Suppressor macrophage treated with lipopolysaccharide for 1 hour (primary cell): ENCODE measurements at regions not wholly inside any gene's neighbourhood (a gene's known extent, or its start where the extent isn't known, plus 50 kb on each side); places are given as distances from the start of the nearest gene placed in this dataset.

Source experiments
- DNase-seq, 3 donors: peaks; one replicate each; pipeline ENCODE4 v3.0.0-alpha.2; 2020 to 2022

- DNase-seq: peak in 1 of 3 donors; percentile 7
Measured at GRCh38 chr15:87345961-87346360, 910.6 kb downstream of the NTRK3 start.

DNA sequence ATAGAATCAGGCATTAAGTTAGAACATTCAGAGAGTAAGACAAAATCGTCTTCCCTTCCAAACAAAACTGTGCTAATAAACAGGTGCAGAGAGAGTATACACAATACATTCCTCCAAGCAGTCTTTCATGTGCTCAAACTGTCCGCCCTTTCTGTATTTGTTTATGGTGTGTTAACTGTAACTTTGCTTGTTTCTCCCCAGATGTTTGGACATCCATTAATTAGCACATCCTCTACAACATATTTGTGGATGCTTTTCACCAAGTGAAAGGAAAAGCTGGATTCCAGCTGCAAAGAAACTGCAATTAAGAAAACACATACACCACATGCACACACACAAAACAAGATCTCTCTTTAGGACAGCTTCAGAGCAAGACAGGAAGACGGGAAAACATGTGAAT lies 912.6 kb downstream of the NTRK3 start:
- DNase-seq: no peak

GRCh38 chr15:87340370-87340769 lies 916.2 kb downstream of the NTRK3 start:
- peak in 1 of 3 donors; percentile 8 for DNase-seq

GRCh38 chr15:87326269-87326668 lies 930.3 kb downstream of the NTRK3 start:
- no peak for DNase-seq

DNA sequence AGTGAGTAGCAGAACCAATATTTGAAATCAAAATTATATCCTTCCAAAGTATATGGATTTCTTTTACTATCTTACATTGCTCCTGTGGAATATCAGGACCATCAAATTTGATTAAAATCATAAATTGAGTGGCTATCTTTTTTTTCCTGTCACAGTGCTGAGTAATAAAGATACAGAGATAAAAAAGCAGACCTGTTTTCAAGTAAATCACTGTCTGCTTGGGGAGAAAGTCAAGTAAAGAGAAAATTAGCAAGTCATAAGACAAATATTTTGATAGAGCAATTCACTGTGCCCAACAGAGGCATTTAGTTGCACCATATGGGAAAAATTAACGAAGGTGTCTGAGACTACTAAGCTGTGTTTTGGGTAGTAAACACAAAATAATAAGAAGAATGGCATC lies 933.7 kb downstream of the NTRK3 start:
- DNase-seq: no peak

GRCh38 chr15:87322265-87322664 lies 934.3 kb downstream of the NTRK3 start:
- no peak for DNase-seq

- DNase-seq: no peak
Measured at GRCh38 chr15:87317900-87318299, 938.6 kb downstream of the NTRK3 start.

DNA sequence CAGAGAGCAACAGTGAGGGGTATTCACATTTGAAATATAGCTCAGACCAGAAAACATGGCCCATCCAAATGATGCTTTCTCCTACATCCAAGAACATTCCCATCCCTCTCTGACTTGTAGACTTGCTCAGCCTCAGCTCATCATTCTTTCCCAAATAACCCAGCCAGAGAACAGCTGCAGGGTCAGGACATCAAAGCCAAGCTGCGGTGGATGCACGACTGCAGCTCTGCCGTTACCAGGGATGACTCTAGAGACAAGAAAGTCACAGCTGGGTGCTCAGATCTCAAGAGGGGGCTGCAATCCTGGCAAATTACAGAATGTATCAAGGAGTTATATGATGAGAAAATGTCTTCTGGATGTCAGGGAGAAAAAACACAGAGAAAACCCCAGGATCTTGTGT lies 944.3 kb downstream of the NTRK3 start:
- DNase-seq: no peak

DNA sequence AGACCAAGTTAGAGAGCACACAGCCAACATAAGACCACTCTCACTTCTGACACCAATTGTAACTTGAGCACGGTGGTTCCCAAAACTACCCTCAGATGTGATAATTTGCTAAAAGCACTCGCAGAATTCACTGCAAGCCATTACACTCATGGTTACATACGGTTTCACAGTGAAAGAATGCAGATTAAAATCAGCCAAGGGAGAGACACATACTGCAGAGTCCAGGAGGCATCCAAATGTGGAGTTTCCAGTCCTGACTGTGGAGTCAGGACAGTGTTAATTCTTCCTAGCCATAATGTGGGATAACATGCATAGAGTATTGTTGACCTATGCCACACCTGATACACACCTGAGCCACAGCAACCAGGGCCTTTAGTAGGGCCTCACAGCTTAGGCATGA lies 956.4 kb downstream of the NTRK3 start:
- no peak for DNase-seq

DNA sequence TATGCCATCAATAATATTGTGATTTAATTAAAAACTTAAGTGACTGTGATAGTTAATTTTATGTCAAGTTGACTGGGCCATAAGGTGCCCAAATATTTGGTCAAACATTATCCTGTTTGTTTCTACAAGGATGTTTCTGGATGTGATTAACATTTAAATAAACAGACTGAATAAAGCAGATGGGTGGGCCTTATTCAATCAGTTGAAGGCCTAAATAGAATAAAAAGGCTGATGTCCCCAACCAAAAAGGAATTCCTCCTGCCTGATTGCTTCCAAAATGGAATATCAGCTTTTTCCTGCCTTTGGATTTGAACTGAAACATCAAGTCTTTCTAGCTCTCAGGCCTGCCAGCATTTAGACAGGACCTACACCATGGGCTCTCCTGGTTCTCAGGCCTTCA lies 961.7 kb downstream of the NTRK3 start:
- no peak for DNase-seq

DNA sequence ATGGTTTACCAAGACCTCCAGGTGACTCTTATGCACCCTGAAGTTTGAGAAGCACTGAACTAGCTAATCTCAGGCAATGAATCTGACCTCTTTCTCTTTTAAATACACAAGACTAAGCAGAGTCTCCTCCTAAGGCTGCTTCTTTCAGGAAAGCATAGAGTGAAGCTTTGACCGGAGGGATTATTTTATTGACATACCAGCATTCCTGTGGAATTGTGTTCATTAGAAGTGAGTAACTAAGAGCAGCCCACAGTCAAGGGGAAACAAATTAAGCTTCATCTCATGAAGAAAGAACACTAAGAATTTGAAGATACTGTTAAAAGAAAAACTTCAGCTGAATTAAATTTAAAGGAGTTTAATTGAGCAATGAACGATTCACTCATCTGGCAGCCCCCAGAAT lies 963.5 kb downstream of the NTRK3 start:
- no peak for DNase-seq

DNA sequence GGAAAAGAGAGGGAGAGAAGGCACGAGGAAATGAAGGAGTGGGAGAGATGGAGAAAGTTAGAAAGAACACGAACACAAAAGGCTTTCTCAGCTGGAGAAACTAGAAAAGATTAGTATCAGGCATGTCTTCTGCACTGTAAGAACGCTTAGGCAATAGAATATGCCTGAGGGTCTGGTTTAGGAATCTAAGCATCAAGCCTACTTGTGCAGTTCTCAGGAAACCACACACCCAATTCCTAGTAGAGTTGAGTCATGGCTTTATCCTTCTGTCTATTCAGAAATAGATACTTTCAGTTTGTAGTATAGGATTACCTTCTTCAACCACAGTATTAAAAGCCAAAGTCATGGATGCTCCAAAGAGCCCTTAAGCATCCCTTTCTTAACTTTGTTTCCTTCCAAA lies 969.4 kb downstream of the NTRK3 start:
- no peak for DNase-seq

GRCh38 chr15:87269566-87269965 lies 987.0 kb downstream of the NTRK3 start:
- DNase-seq: no peak

DNA sequence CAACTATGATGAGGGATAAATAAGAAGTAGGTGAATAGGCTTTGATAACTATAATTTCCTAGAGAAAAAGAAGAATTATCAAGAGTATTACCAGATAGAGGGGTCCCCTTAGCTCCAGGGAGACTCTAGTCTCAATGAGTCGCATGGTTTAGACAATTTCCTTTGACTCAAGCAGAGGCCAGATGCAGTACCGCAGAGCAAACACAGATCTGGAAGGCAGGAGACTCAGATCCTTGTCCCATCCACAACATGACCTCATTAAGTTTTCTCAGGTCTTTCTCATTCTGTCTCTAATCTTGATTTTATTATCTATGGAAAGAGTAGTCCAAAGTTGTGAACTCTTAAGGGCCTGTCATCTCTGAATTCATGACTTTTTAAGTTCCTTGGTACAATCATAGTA lies 987.9 kb downstream of the NTRK3 start:
- no peak for DNase-seq

DNA sequence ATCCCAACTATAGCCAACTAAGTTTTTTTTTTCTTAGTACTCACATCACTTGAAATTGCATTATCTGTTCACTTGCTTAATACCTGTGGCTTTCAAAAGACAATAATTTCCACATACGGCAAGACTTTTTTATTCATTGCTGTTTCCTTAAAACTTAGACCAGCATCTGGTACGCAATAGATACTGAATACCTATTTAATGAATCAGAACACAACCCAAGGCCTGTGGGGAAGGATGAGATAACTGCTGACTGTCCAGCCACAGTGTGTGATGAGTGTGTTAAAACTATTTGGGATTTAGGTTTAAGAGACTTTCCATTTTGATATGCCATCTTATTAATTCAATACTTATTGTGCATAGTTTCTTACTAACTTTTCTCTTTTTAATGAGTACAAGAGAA lies 988.7 kb downstream of the NTRK3 start:
- no peak for DNase-seq

GRCh38 chr15:87263871-87264270 lies 992.7 kb downstream of the NTRK3 start:
- no peak for DNase-seq

GRCh38 chr15:87263296-87263695 lies 993.2 kb downstream of the NTRK3 start:
- DNase-seq: no peak

DNA sequence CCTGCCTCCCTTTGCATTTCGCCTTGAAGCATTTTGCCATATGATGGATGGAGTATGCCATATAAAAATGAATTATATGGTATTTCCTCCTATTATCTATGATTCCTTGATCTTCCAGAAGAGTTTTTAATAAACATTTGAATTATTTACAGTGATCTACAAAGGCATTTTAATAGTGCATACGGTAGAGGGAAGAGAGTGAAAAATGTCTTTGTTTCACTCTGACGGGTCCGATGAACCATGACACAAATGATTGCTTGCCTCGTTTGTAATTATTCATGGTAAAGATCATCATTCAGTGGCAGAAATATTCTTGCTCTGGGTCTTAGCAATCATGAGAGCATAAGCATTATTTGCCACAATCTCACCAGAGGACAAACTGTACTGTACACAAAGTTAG lies 1010.9 kb downstream of the NTRK3 start:
- DNase-seq: no peak

DNA sequence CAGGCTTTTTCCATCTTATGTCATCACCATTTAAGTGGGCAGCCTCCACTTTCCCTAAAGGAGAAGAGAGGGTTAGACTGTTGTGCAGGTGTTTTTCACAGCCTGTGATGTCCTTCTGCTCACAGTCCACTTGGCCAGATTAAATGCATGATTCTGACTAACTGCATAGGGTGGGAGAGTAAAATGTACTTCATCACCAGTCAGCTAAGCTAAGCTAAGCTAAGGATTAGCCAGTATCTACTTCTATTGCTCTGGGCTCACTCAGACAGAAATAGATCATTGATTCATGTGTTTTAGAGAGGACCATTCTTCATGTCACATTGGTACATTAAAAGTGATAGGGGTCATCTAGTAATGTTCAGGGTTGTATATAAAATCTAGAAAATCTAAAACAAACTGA lies 1013.1 kb downstream of the NTRK3 start:
- DNase-seq: no peak

DNA sequence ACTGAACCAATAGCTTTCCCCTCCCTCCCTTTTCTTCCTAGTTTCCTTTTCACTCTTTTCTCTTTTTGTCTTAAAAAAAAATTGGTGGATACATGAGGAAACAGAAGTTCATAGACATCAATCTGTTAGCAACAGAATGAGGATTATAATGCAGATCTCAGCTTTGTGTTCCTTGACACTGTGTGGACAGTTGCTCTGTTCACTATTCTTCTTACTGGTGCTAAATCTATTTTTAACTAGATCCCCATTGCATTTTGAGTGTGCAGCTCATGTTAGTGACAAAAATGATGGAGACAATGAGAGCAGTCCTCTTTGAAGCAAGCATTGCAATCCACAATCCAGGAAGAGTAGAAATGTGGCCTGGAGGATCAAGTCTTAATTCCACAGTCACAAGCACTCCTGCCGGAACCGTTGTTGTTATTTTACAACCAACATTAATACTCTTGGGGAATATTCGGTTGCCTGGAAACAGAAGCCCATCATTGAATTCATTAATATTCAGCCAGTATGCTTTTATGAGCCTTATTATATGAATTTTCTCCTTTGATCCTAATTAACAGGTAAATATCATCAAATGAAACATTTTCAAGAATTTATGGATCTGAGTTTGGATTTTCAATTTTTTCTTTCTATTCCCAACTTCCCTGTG lies 1016.8 kb downstream of the NTRK3 start:
- no peak for DNase-seq

DNA sequence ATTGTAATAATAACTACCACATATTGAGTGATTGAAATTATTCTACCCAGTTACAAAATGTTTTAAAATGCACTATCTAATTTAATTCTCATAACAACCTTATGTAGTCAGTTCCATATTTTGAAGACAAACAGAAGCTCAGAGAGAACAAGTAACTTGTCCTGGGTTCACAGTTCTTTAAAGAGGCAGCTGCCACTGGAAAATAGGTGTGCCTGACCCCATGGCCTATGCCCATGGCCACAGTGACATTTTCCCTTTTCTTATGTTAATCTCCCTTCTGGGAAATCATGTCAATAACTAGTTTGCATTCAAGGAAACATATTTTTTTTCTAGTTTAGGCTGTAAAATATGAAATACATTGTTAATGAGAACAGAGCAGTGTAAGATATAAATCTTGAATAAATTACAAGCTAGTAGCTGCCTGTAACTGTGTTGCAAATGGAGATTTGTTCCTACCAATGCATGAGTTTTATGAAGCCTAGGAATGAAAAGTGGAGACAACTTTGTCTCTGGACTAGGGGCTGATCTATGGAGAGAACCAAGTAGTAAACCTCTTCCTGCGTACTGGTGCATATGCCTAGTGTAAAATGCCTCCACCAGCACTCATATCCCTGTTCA lies 1018.0 kb downstream of the NTRK3 start:
- DNase-seq: no peak

DNA sequence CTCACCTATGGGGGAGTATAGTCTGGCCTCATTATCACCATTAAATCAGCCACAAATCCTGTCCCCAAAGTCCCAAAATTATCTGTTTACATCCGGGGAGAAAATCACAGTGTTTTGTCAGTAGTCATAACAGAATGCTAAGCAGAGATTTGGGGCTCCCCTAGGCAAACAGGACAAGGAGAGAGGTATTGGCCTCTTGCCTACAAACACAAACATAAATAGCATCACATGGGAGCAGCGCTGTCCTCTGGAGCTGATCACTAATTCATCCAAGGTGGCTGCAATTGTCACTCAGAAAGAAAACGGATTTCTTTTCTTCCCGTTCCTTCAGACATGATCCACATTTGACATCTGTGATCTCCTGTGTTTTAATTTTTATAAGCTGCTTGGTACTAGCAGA lies 1028.1 kb downstream of the NTRK3 start:
- DNase-seq: no peak

GRCh38 chr15:87227846-87228245 lies 1028.7 kb downstream of the NTRK3 start:
- DNase-seq: no peak

DNA sequence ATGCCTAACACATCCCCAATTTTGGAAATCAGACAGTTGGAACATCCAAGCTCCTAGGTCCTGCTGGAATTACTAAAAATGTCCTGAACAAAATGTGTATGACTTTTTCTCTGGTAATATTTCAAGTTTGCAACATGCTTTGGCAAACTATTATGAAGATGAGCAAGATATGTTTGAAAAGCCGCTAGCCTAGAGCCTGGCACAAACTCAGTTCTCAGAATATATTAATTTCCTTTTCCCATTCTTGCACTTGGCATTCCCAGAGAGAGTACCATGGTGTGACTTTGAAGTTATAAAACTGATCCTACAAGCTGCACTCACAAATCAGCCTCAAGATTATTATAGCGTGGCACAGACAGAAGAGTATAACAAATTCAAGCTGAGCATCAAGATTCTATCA lies 1031.1 kb downstream of the NTRK3 start:
- DNase-seq: no peak

- no peak for DNase-seq
Measured at GRCh38 chr15:87224404-87224803, 1032.1 kb downstream of the NTRK3 start.
